HepG2 (cell line): ENCODE measurements at regions not wholly inside any gene's neighbourhood (a gene's known extent, or its start where the extent isn't known, plus 50 kb on each side); places are given as distances from the start of the nearest gene placed in this dataset.

Experiments
- ATAC-seq: fragments of 200-7000 bp; cut with Tn5 transposase; 3 replicates; pipeline ENCODE4 v1.9.1; 2020; ENCODE audit warnings: mild to moderate bottlenecking, moderate library complexity
- BruUV-seq: library from RNA; stranded (reverse); fragments of 400-500 nt; replicated peaks from 2 replicates; lab custom pipeline; 2021; lab: Mats Ljungman, UMichigan
- CTCF ChIA-PET: fragments of 300-600 bp; formaldehyde crosslinking; extraction: SDS; loops from one replicate; lab custom pipeline; 2021; ENCODE audit warnings: low total read pairs, inconsistent platforms, low intra/inter-chr PET ratio; lab: Yijun Ruan, JAX
- POLR2A ChIA-PET: fragments of 350-600 bp; sonication (Branson Sonifier 250); formaldehyde crosslinking; loops from one replicate; lab custom pipeline; 2020; ENCODE audit warnings: antibody characterized with exemption, inconsistent platforms; lab: Yijun Ruan, JAX
- DNase-seq: peaks from one replicate; pipeline ENCODE4 v3.0.0-alpha.2; 2015; ENCODE audit warnings: low spot score
- FAIRE-seq: peaks from 3 replicates; lab custom pipeline; 2011; peaks lifted over from hg19 to GRCh38; lab: Jason Lieb, UNC
- H2AFZ ChIP-seq: one replicate; pipeline ENCODE4 v1.6.1; 2011; ENCODE audit warnings: low read length, inconsistent platforms
- H3K27ac ChIP-seq: fragments of 300-600 bp; 3 replicates; pipeline ENCODE4 v1.8.0; 2011; ENCODE audit warnings: mixed run types, mild to moderate bottlenecking, mixed read lengths, low read length, inconsistent platforms; ENCODE audit not compliant: insufficient read depth; ENCODE audit errors: extremely low read length
- H3K27me3 ChIP-seq, 2 experiments: fragments of 200-600 bp in 1 of 2; 2 replicates in 1 of 2; 3 replicates in 1 of 2; pipeline versions ENCODE4 v1.6.0 to v1.8.0; 2011; ENCODE audit warnings: low read length in 2 of 2, mild to moderate bottlenecking in 2 of 2, moderate library complexity in 2 of 2, inconsistent platforms in 1 of 2; ENCODE audit not compliant: insufficient read depth in 2 of 2, control insufficient read depth in 1 of 2
- H3K36me3 ChIP-seq, 2 experiments: fragments of 200-600 bp in 1 of 2; replicated peaks in 1 of 2; 2 replicates in 1 of 2; 3 replicates in 1 of 2; pipeline versions ENCODE4 v1.5.1 to v1.8.0; 2011; ENCODE audit warnings: low read length in 2 of 2, inconsistent platforms in 1 of 2; ENCODE audit not compliant: insufficient read depth in 2 of 2, control insufficient read depth in 1 of 2
- H3K4me1 ChIP-seq: 2 replicates; pipeline ENCODE4 v1.5.1; 2012; ENCODE audit warnings: low read length, inconsistent platforms; ENCODE audit not compliant: insufficient read depth
- H3K4me2 ChIP-seq: 2 replicates; pipeline ENCODE4 v1.6.0; 2011; ENCODE audit warnings: low read depth, low read length, inconsistent platforms
- H3K4me3 ChIP-seq, 3 experiments: fragments of 200-600 bp in 1 of 3; sonication (generic), shearing (Covaris generic) in 1 of 3; replicated peaks in 1 of 3; 2 replicates each; pipeline ENCODE4 v1.5.1; 2011 to 2016; ENCODE audit warnings: low read length in 3 of 3, inconsistent platforms in 2 of 3, low read depth in 2 of 3, mild to moderate bottlenecking in 2 of 3, control low read depth in 1 of 3, mixed read lengths in 1 of 3; ENCODE audit not compliant: insufficient read depth in 1 of 3
- H3K79me2 ChIP-seq: one replicate; pipeline ENCODE4 v1.6.1; 2011; ENCODE audit warnings: low read length, inconsistent platforms; ENCODE audit not compliant: insufficient read depth
- H3K9ac ChIP-seq: 2 replicates; pipeline ENCODE4 v1.6.0; 2011; ENCODE audit warnings: mild to moderate bottlenecking, low read depth, low read length, inconsistent platforms; ENCODE audit not compliant: insufficient read depth
- H3K9me3 ChIP-seq: 2 replicates; pipeline ENCODE4 v1.5.1; 2012; ENCODE audit warnings: mild to moderate bottlenecking, low read length
- H4K20me1 ChIP-seq: 2 replicates; pipeline ENCODE4 v1.6.0; 2011; ENCODE audit warnings: inconsistent platforms, mild to moderate bottlenecking, low read length, moderate library complexity; ENCODE audit not compliant: insufficient read depth
- GABPB1 ChIP-seq: IDR thresholded peaks from 2 replicates; pipeline ENCODE4 v1.6.1; 2016; ENCODE audit warnings: mild to moderate bottlenecking, missing genetic modification reagents, moderate library complexity, missing compliant biosample characterization
- NCOA2 ChIP-seq: sonication (generic); formaldehyde crosslinking; IDR thresholded peaks from 2 replicates; pipeline ENCODE4 v1.8.0; 2022; ENCODE audit warnings: inconsistent platforms
- NFKB2 ChIP-seq: sonication (generic); formaldehyde crosslinking; IDR thresholded peaks from 2 replicates; pipeline ENCODE4 v1.4.0; 2020; ENCODE audit warnings: missing genetic modification reagents, borderline replicate concordance
- POLR2A ChIP-seq, 2 experiments: IDR thresholded peaks; 2 replicates each; pipeline ENCODE4 v1.6.1; 2011; ENCODE audit warnings: low read depth in 2 of 2, low read length in 2 of 2, mild to moderate bottlenecking in 1 of 2, moderate library complexity in 1 of 2; ENCODE audit not compliant: insufficient read depth in 1 of 2
- TOPORS ChIP-seq: sonication (generic); formaldehyde crosslinking; IDR thresholded peaks from 2 replicates; pipeline ENCODE4 v1.8.0; 2023; ENCODE audit warnings: mild to moderate bottlenecking, missing genetic modification reagents
- ZNF24 ChIP-seq: fragments of 450-650 bp; IDR thresholded peaks from 2 replicates; pipeline ENCODE4 v1.6.1; 2017; ENCODE audit warnings: antibody characterized with exemption, mild to moderate bottlenecking
- ZNF451 ChIP-seq: sonication (generic); formaldehyde crosslinking; IDR thresholded peaks from 2 replicates; pipeline ENCODE4 v1.5.0; 2020; ENCODE audit warnings: mild to moderate bottlenecking, missing genetic modification reagents
- ZNF546 ChIP-seq: sonication (generic); formaldehyde crosslinking; conservative IDR thresholded peaks from 2 replicates; pipeline ENCODE4 v1.8.1; 2023; ENCODE audit warnings: mild to moderate bottlenecking, missing genetic modification reagents
- ZNF7 ChIP-seq: IDR thresholded peaks from 2 replicates; pipeline ENCODE4 v1.6.1; 2016; ENCODE audit warnings: missing biosample characterization, missing genetic modification reagents
- WGBS: methylation state at CpG from one replicate; pipeline ENCODE4 v1.1.6; 2017; ENCODE audit warnings: low lambda C conversion rate; 5-methylcytosine and 5-hydroxymethylcytosine counted together
- in situ Hi-C: cut with HindIII; loops from 2 replicates; pipeline ENCODE4 v1.10.0; 2017; ENCODE audit warnings: low pct_unique_long_range_greater_than_20kb; ENCODE audit not compliant: extremely low pct_ligation_motif_present
- intact Hi-C: fragments of 100-400 bp; cut with micrococcal nuclease; formaldehyde crosslinking; loops from one replicate; pipeline ENCODE4 v1.10.0; 2022; ENCODE audit not compliant: unreplicated experiment
- TF ChIP-seq, protein P1 (sequence below): sonication (generic); formaldehyde crosslinking; IDR thresholded peaks from 2 replicates; pipeline ENCODE4 v1.4.0; 2020; ENCODE audit warnings: missing genetic modification reagents
- TF ChIP-seq, protein P2 (sequence below): sonication (generic); formaldehyde crosslinking; IDR thresholded peaks from 2 replicates; pipeline ENCODE4 v1.8.0; 2022; ENCODE audit warnings: missing genetic modification reagents, mild to moderate bottlenecking, moderate library complexity, borderline replicate concordance
- TF ChIP-seq, protein P3 (sequence below): sonication (generic); formaldehyde crosslinking; IDR thresholded peaks from 2 replicates; pipeline ENCODE4 v1.5.0; 2020; ENCODE audit warnings: mild to moderate bottlenecking, low read depth, missing genetic modification reagents, borderline replicate concordance

DNA sequence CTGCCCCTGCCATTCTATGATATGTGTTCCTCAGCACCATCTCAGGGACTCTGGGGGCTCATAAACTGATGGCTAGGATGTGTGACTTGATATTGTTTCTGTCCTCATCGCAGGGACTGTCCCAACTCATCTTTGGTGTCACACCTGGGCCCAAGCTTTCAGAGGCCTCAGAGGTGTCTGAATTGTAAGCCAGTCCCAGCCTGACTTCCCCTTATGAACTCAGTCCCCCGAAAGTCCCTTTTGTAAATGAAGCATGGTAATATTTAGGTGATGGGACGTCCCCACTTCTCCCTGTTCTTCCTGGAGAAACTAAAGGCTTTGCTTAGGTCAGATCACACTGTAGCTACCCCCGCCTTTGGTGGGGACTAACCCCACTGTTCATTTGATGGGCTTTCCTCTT, 142.4 kb upstream of the TLE3 start:
- Histone ChIP-seq H3K9me3 (no peaks in the 10 kb centered on the region), H4K20me1 (no peaks in the 10 kb centered on the region), H3K4me2 (no peak overlapping the region), H3K9ac (no peak overlapping the region), H3K27ac (no peak overlapping the region), H3K4me3 (no peak overlapping the region), H3K27me3 (peaks cover 3 to 18% of the 10 kb centered on the region in 2 experiments; a peak in 2 of 5 replicates), H3K79me2 (no peaks in the 10 kb centered on the region), H2AFZ (no peak overlapping the region), H3K36me3 (no peaks in the 10 kb centered on the region), H3K4me1 (no peaks in the 10 kb centered on the region)
- DNase-seq = no peak
- ATAC-seq = no peak
- no TSS peak for BruUV-seq
- ChIA-PET CTCF (no interaction called here), POLR2A (no interaction called here)
- FAIRE-seq = no peak
- intact Hi-C loops = no loop called here
- no peak for TF ChIP-seq POLR2A (IDR thresholded peaks at IDR 0.05; ENCODE audit: insufficient read depth in 1 of 2, low read depth in 2 of 2, low read length in 2 of 2)
- TF ChIP-seq NCOA2 (CRISPR knock-in tag) = no peak
- TF ChIP-seq ZNF24 = no peak
- TF ChIP-seq, protein P1, sequence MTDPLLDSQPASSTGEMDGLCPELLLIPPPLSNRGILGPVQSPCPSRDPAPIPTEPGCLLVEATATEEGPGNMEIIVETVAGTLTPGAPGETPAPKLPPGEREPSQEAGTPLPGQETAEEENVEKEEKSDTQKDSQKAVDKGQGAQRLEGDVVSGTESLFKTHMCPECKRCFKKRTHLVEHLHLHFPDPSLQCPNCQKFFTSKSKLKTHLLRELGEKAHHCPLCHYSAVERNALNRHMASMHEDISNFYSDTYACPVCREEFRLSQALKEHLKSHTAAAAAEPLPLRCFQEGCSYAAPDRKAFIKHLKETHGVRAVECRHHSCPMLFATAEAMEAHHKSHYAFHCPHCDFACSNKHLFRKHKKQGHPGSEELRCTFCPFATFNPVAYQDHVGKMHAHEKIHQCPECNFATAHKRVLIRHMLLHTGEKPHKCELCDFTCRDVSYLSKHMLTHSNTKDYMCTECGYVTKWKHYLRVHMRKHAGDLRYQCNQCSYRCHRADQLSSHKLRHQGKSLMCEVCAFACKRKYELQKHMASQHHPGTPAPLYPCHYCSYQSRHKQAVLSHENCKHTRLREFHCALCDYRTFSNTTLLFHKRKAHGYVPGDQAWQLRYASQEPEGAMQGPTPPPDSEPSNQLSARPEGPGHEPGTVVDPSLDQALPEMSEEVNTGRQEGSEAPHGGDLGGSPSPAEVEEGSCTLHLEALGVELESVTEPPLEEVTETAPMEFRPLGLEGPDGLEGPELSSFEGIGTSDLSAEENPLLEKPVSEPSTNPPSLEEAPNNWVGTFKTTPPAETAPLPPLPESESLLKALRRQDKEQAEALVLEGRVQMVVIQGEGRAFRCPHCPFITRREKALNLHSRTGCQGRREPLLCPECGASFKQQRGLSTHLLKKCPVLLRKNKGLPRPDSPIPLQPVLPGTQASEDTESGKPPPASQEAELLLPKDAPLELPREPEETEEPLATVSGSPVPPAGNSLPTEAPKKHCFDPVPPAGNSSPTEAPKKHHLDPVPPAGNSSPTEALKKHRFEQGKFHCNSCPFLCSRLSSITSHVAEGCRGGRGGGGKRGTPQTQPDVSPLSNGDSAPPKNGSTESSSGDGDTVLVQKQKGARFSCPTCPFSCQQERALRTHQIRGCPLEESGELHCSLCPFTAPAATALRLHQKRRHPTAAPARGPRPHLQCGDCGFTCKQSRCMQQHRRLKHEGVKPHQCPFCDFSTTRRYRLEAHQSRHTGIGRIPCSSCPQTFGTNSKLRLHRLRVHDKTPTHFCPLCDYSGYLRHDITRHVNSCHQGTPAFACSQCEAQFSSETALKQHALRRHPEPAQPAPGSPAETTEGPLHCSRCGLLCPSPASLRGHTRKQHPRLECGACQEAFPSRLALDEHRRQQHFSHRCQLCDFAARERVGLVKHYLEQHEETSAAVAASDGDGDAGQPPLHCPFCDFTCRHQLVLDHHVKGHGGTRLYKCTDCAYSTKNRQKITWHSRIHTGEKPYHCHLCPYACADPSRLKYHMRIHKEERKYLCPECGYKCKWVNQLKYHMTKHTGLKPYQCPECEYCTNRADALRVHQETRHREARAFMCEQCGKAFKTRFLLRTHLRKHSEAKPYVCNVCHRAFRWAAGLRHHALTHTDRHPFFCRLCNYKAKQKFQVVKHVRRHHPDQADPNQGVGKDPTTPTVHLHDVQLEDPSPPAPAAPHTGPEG (CRISPR knock-in tag) = no peak
- no peak for TF ChIP-seq ZNF7
- TF ChIP-seq ZNF451 (CRISPR knock-in tag) = no peak
- TF ChIP-seq, protein P2, sequence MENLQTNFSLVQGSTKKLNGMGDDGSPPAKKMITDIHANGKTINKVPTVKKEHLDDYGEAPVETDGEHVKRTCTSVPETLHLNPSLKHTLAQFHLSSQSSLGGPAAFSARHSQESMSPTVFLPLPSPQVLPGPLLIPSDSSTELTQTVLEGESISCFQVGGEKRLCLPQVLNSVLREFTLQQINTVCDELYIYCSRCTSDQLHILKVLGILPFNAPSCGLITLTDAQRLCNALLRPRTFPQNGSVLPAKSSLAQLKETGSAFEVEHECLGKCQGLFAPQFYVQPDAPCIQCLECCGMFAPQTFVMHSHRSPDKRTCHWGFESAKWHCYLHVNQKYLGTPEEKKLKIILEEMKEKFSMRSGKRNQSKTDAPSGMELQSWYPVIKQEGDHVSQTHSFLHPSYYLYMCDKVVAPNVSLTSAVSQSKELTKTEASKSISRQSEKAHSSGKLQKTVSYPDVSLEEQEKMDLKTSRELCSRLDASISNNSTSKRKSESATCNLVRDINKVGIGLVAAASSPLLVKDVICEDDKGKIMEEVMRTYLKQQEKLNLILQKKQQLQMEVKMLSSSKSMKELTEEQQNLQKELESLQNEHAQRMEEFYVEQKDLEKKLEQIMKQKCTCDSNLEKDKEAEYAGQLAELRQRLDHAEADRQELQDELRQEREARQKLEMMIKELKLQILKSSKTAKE = no peak
- no peak for TF ChIP-seq TOPORS (CRISPR knock-in tag)
- TF ChIP-seq, protein P3, sequence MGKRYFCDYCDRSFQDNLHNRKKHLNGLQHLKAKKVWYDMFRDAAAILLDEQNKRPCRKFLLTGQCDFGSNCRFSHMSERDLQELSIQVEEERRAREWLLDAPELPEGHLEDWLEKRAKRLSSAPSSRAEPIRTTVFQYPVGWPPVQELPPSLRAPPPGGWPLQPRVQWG (CRISPR knock-in tag) = no peak
- no peak for TF ChIP-seq NFKB2 (CRISPR knock-in tag)
- TF ChIP-seq GABPB1 = no peak
- TF ChIP-seq ZNF546 = no peak
- WGBS = 50% methylated on average over 4 of the region's 4 CpGs
- in situ Hi-C loops = no loop called here
